ENCODE measurements at regions not wholly inside any gene's neighbourhood (a gene's known extent, or its start where the extent isn't known, plus 50 kb on each side); places are given as distances from the start of the nearest gene placed in this dataset.

GRCh38 chr7:81248420-81248819 is 329.6 kb upstream of the SEMA3C start:
- no peak for TF ChIP-seq CTCF (conservative IDR thresholded peaks at IDR 0.05 in 1 of 2, IDR thresholded peaks at IDR 0.05 in 1 of 2; ENCODE audit: extremely low read depth in 1 of 2, insufficient read depth in 1 of 2, low read depth in 1 of 2, low read length in 2 of 2)
- TF ChIP-seq EZH2 (IDR thresholded peaks at IDR 0.05; ENCODE audit: borderline replicate concordance, low read length): no peak
